A673 (cell line): ENCODE measurements at regions not wholly inside any gene's neighbourhood (a gene's known extent, or its start where the extent isn't known, plus 50 kb on each side); places are given as distances from the start of the nearest gene placed in this dataset.

Source experiments
- BruUV-seq: library from RNA; stranded (reverse); fragments of 400-500 nt; replicated peaks from 2 replicates; lab custom pipeline; 2021; lab: Mats Ljungman, UMichigan
- CTCF ChIA-PET: fragments of 300-600 bp; sonication (Branson Sonifier 250); formaldehyde crosslinking; loops from one replicate; lab custom pipeline; 2022; ENCODE audit warnings: antibody characterized with exemption; lab: Charles Lee
- POLR2A ChIA-PET: fragments of 300-600 bp; sonication (Branson Sonifier 250); formaldehyde crosslinking; loops from one replicate; lab custom pipeline; 2022; ENCODE audit warnings: antibody characterized with exemption; ENCODE audit not compliant: low non-redundant PET; lab: Charles Lee
- DNase-seq: peaks from one replicate; pipeline ENCODE4 v3.0.0-alpha.2; 2015; ENCODE audit warnings: low spot score
- H3K27ac ChIP-seq: fragments of 200-600 bp; sonication (generic); 2 replicates; pipeline ENCODE4 v1.5.1; 2016; ENCODE audit warnings: mixed run types, low read depth, mild to moderate bottlenecking, mixed read lengths, antibody characterized with exemption, low read length; ENCODE audit not compliant: poor library complexity, severe bottlenecking
- H3K27me3 ChIP-seq: fragments of 200-600 bp; sonication (generic); replicated peaks from 2 replicates; pipeline ENCODE4 v1.6.1; 2017; ENCODE audit warnings: mixed run types, low read depth, mild to moderate bottlenecking, mixed read lengths, antibody characterized with exemption, low read length; ENCODE audit not compliant: insufficient read depth, poor library complexity
- H3K36me3 ChIP-seq: fragments of 200-600 bp; sonication (generic); 2 replicates; pipeline ENCODE4 v1.6.1; 2016; ENCODE audit warnings: mixed run types, mild to moderate bottlenecking, mixed read lengths, antibody characterized with exemption, low read length; ENCODE audit not compliant: insufficient read depth, poor library complexity, severe bottlenecking
- H3K4me1 ChIP-seq: fragments of 200-600 bp; sonication (generic); 2 replicates; pipeline ENCODE4 v1.6.1; 2017; ENCODE audit warnings: mixed run types, mild to moderate bottlenecking, mixed read lengths, antibody characterized with exemption, low read length; ENCODE audit not compliant: insufficient read depth, poor library complexity, severe bottlenecking
- H3K4me3 ChIP-seq: fragments of 200-600 bp; sonication (generic); 2 replicates; pipeline ENCODE4 v1.5.1; 2016; ENCODE audit warnings: low read depth, mixed run types, mild to moderate bottlenecking, mixed read lengths, low read length; ENCODE audit not compliant: poor library complexity, severe bottlenecking
- H3K9me3 ChIP-seq: fragments of 200-600 bp; sonication (generic); 2 replicates; pipeline ENCODE4 v1.6.1; 2016; ENCODE audit warnings: mixed run types, low read depth, mild to moderate bottlenecking, mixed read lengths, antibody characterized with exemption, low read length; ENCODE audit not compliant: poor library complexity, severe bottlenecking
- EZH2 ChIP-seq: fragments of 200-600 bp; sonication (generic); IDR thresholded peaks from 2 replicates; pipeline ENCODE4 v1.6.1; 2017; ENCODE audit warnings: borderline replicate concordance, low read depth, mild to moderate bottlenecking, mixed read lengths, antibody characterized with exemption, low read length; ENCODE audit not compliant: poor library complexity, severe bottlenecking
- intact Hi-C: fragments of 100-400 bp; cut with micrococcal nuclease; formaldehyde crosslinking; loops from one replicate; pipeline ENCODE4 v1.10.0; 2022; ENCODE audit not compliant: unreplicated experiment
- TF ChIP-seq, protein P1 (sequence below): fragments of 300-800, 200-600 bp; sonication (generic); conservative IDR thresholded peaks from 2 replicates; pipeline ENCODE4 v1.5.1; 2017; ENCODE audit warnings: low read depth, mild to moderate bottlenecking, antibody characterized with exemption, low read length, moderate library complexity, mixed read lengths

DNA sequence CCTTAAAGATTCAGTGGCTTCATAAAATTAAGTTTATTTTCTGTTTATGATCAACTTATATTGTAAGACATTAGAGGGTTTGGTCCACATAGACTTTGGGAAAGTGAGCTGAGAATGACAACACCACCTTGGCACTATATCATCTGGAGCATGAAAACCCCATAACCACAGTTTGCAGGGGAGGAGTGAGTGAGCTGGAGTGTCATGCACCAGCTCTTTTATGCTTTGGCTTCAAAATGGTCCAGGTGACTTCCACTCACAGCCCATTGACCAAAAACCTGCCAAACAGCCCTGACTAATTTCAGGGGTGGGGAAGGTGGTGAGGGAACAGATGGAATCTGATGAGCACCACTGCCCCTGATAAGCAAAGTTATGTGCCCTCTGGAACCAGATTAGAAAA lies 295.8 kb downstream of the DMRTA1 start:
- intact Hi-C loops: no loop called here
- no peak for DNase-seq
- BruUV-seq: no TSS peak

GRCh38 chr9:22773501-22774220 lies 327.0 kb downstream of the DMRTA1 start:
- Histone ChIP-seq H3K4me3 (no peak overlapping the region), H3K36me3 (no peaks in the 10 kb centered on the region), H3K4me1 (no peaks in the 10 kb centered on the region), H3K9me3 (no peaks in the 10 kb centered on the region), H3K27me3 (no peaks in the 10 kb centered on the region), H3K27ac (no peak overlapping the region)
- DNase-seq: no peak
- CTCF ChIA-PET: no interaction called here
- POLR2A ChIA-PET: no interaction called here
- TF ChIP-seq, protein P1, sequence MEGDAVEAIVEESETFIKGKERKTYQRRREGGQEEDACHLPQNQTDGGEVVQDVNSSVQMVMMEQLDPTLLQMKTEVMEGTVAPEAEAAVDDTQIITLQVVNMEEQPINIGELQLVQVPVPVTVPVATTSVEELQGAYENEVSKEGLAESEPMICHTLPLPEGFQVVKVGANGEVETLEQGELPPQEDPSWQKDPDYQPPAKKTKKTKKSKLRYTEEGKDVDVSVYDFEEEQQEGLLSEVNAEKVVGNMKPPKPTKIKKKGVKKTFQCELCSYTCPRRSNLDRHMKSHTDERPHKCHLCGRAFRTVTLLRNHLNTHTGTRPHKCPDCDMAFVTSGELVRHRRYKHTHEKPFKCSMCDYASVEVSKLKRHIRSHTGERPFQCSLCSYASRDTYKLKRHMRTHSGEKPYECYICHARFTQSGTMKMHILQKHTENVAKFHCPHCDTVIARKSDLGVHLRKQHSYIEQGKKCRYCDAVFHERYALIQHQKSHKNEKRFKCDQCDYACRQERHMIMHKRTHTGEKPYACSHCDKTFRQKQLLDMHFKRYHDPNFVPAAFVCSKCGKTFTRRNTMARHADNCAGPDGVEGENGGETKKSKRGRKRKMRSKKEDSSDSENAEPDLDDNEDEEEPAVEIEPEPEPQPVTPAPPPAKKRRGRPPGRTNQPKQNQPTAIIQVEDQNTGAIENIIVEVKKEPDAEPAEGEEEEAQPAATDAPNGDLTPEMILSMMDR: no peak
- no peak for TF ChIP-seq EZH2
- BruUV-seq: no TSS peak
- intact Hi-C loops: no loop called here

More for the DNA sequence above, 295.8 kb downstream of the DMRTA1 start:
- CTCF ChIA-PET: no interaction called here
- no peak overlapping the region for H3K27ac ChIP-seq
- H3K4me3 ChIP-seq: no peak overlapping the region
- H3K36me3 ChIP-seq: no peaks in the 10 kb centered on the region
- H3K27me3 ChIP-seq: no peaks in the 10 kb centered on the region
- H3K4me1 ChIP-seq: no peaks in the 10 kb centered on the region
- no peaks in the 10 kb centered on the region for H3K9me3 ChIP-seq
- TF ChIP-seq, protein P1: no peak
- TF ChIP-seq EZH2: no peak
- POLR2A ChIA-PET: no interaction called here

- H3K9me3 ChIP-seq: no peaks in the 10 kb centered on the region
- no peak overlapping the region for H3K4me3 ChIP-seq
- no TSS peak for BruUV-seq
- CTCF ChIA-PET: no interaction called here
- TF ChIP-seq, protein P1: no peak
- no peak for TF ChIP-seq EZH2
- no peak for DNase-seq
- H3K27ac ChIP-seq: no peak overlapping the region
- H3K36me3 ChIP-seq: no peaks in the 10 kb centered on the region
- intact Hi-C loops: no loop called here
- no peaks in the 10 kb centered on the region for H3K4me1 ChIP-seq
- POLR2A ChIA-PET: no interaction called here
- no peaks in the 10 kb centered on the region for H3K27me3 ChIP-seq
Observed at GRCh38 chr9:22790329-22790728, 343.7 kb downstream of the DMRTA1 start.
